ENCODE measurements at regions not wholly inside any gene's neighbourhood (a gene's known extent, or its start where the extent isn't known, plus 50 kb on each side); places are given as distances from the start of the nearest gene placed in this dataset.

DNA sequence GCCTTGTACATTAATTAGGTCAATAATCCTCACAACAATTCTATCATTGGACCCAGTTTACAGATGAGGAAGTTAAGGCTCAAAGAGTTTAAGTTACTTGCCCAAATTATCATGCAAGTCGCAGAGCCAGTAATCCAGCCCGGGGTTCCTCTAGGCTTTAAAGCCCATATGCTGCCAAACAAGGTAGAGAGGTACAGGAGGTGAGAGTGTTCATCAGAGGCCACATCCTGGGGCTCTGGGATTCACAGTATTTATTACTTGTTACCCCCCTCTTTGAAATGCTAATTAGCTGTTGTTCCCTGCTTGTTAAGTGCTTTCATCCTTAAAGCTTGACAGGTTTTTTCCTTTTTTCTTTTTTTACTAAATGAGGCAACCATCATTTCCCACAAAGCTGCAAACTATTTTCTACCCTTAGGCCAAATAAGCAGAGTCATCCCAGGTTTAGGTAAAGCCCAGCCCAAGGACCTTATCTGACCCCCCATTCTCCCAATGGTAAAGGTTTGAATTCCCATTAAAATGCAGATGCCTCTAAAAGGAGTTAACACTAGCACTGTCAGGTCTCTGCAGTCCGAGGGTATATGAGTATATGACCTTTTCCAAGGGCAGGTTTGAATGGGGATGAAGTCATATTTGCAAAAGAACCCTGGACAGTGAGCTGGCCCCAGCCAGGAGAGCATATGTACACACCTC is 150.3 kb downstream of the SOX3 start:
- ChIA-PET POLR2A (no interaction called here), CTCF (interaction anchor here (1.1 to 1.2 kb wide), 2 partner anchors 151 to 153 kb away, joined by 3 to 4 read pairs; partner anchors contain the start of gene SOX3)
- peak; percentile 83 for ATAC-seq
- no peaks in the 10 kb centered on the region for H3K9me3 Mint-ChIP-seq
- H3K4me3 Mint-ChIP-seq = no peak overlapping the region
- peak overlapping the region; percentile 63 for H3K27ac Mint-ChIP-seq
- H3K27me3 Mint-ChIP-seq (ENCODE audit: low read depth) = peaks cover 80% of the 10 kb centered on the region
- H3K36me3 Mint-ChIP-seq = 0 out of 2 replicates have a peak, but pooled peaks cover 3% of the 10 kb centered on the region
- peaks cover 29% of the 10 kb centered on the region for H3K4me1 Mint-ChIP-seq
- TF ChIP-seq ZNF396 (CRISPR knock-in tag; IDR thresholded peaks at IDR 0.05; ENCODE audit: borderline replicate concordance) (no peak), ATF1 (CRISPR knock-in tag; IDR thresholded peaks at IDR 0.05) (no peak), TEAD4 (CRISPR knock-in tag; IDR thresholded peaks at IDR 0.05) (no peak), SMAD4 (CRISPR knock-in tag; IDR thresholded peaks at IDR 0.05) (no peak), ESRRA (CRISPR knock-in tag; IDR thresholded peaks at IDR 0.05; ENCODE audit: borderline replicate concordance) (no peak), CBFB (CRISPR knock-in tag; IDR thresholded peaks at IDR 0.05; ENCODE audit: low read depth) (no peak), SOX15 (CRISPR knock-in tag; IDR thresholded peaks at IDR 0.05) (no peak), RORB (CRISPR knock-in tag; IDR thresholded peaks at IDR 0.05) (no peak), GABPB1 (CRISPR knock-in tag; IDR thresholded peaks at IDR 0.05) (no peak), PRRX2 (CRISPR knock-in tag; IDR thresholded peaks at IDR 0.05) (no peak), NFYB (CRISPR knock-in tag; conservative IDR thresholded peaks at IDR 0.05; ENCODE audit: low read depth) (no peak)
- TF ChIP-seq, protein P1, sequence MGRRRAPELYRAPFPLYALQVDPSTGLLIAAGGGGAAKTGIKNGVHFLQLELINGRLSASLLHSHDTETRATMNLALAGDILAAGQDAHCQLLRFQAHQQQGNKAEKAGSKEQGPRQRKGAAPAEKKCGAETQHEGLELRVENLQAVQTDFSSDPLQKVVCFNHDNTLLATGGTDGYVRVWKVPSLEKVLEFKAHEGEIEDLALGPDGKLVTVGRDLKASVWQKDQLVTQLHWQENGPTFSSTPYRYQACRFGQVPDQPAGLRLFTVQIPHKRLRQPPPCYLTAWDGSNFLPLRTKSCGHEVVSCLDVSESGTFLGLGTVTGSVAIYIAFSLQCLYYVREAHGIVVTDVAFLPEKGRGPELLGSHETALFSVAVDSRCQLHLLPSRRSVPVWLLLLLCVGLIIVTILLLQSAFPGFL (CRISPR knock-in tag; IDR thresholded peaks at IDR 0.05; ENCODE audit: borderline replicate concordance) = no peak
- TF ChIP-seq, protein P2, sequence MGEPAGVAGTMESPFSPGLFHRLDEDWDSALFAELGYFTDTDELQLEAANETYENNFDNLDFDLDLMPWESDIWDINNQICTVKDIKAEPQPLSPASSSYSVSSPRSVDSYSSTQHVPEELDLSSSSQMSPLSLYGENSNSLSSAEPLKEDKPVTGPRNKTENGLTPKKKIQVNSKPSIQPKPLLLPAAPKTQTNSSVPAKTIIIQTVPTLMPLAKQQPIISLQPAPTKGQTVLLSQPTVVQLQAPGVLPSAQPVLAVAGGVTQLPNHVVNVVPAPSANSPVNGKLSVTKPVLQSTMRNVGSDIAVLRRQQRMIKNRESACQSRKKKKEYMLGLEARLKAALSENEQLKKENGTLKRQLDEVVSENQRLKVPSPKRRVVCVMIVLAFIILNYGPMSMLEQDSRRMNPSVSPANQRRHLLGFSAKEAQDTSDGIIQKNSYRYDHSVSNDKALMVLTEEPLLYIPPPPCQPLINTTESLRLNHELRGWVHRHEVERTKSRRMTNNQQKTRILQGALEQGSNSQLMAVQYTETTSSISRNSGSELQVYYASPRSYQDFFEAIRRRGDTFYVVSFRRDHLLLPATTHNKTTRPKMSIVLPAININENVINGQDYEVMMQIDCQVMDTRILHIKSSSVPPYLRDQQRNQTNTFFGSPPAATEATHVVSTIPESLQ (CRISPR knock-in tag; IDR thresholded peaks at IDR 0.05) = no peak
- TF ChIP-seq, protein P3, sequence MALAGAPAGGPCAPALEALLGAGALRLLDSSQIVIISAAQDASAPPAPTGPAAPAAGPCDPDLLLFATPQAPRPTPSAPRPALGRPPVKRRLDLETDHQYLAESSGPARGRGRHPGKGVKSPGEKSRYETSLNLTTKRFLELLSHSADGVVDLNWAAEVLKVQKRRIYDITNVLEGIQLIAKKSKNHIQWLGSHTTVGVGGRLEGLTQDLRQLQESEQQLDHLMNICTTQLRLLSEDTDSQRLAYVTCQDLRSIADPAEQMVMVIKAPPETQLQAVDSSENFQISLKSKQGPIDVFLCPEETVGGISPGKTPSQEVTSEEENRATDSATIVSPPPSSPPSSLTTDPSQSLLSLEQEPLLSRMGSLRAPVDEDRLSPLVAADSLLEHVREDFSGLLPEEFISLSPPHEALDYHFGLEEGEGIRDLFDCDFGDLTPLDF (CRISPR knock-in tag; IDR thresholded peaks at IDR 0.05) = no peak
- TF ChIP-seq, protein P4, sequence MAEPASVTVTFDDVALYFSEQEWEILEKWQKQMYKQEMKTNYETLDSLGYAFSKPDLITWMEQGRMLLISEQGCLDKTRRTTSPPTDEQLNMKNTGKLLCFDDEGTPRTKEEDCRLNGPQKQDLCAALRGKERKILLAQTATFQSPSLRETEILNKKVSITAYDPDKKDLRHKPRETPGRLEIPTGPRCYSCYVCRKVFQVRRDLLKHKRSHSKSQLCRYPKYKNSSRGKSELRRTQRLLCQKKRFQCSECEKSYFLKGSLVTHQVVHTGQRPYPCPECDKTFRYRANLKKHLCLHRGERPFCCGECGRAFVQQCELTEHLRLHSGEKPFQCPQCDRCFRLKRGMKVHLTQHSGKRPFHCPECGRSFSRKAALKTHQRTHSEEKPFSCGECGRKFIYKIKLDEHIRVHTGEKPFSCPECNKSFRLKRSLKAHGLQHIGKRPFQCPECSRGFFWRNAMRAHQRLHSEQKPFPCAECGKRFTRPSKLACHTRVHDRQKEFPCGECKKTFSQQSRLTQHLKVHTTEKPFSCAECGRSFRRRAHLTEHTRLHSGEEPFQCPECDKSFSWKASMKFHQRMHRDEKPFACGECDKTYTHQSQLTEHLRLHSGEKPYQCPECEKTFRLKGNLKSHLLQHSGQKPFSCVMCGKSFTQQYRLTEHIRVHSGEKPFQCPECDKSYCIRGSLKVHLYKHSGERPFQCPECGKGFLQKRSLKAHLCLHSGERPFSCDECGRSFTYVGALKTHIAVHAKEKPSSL (CRISPR knock-in tag; conservative IDR thresholded peaks at IDR 0.05) = no peak
- TF ChIP-seq, protein P5, sequence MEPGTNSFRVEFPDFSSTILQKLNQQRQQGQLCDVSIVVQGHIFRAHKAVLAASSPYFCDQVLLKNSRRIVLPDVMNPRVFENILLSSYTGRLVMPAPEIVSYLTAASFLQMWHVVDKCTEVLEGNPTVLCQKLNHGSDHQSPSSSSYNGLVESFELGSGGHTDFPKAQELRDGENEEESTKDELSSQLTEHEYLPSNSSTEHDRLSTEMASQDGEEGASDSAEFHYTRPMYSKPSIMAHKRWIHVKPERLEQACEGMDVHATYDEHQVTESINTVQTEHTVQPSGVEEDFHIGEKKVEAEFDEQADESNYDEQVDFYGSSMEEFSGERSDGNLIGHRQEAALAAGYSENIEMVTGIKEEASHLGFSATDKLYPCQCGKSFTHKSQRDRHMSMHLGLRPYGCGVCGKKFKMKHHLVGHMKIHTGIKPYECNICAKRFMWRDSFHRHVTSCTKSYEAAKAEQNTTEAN (CRISPR knock-in tag; IDR thresholded peaks at IDR 0.05) = no peak
- TF ChIP-seq, protein P6, sequence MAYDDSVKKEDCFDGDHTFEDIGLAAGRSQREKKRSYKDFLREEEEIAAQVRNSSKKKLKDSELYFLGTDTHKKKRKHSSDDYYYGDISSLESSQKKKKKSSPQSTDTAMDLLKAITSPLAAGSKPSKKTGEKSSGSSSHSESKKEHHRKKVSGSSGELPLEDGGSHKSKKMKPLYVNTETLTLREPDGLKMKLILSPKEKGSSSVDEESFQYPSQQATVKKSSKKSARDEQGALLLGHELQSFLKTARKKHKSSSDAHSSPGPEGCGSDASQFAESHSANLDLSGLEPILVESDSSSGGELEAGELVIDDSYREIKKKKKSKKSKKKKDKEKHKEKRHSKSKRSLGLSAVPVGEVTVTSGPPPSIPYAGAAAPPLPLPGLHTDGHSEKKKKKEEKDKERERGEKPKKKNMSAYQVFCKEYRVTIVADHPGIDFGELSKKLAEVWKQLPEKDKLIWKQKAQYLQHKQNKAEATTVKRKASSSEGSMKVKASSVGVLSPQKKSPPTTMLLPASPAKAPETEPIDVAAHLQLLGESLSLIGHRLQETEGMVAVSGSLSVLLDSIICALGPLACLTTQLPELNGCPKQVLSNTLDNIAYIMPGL (CRISPR knock-in tag; IDR thresholded peaks at IDR 0.05) = no peak
- DNase-seq (ENCODE audit: low spot score) = no peak

All from WTC11 (cell line).